22Rv1 (cell line): ENCODE measurements at regions not wholly inside any gene's neighbourhood (a gene's known extent, or its start where the extent isn't known, plus 50 kb on each side); places are given as distances from the start of the nearest gene placed in this dataset.
A peak's percentile ranks its signal among the peaks of the same experiment; 100 is the strongest.

Source experiments
- H3K27ac ChIP-seq: fragments of 450-650 bp; 2 replicates; pipeline ENCODE4 v1.5.1; 2017
- ZFX ChIP-seq: fragments of 450-650 bp; IDR thresholded peaks from 2 replicates; pipeline ENCODE4 v1.6.1; 2017; ENCODE audit warnings: antibody characterized with exemption, borderline replicate concordance
- TF ChIP-seq, protein P1 (sequence below): fragments of 450-650 bp; IDR thresholded peaks from 2 replicates; pipeline ENCODE4 v1.5.1; 2017; ENCODE audit warnings: mild to moderate bottlenecking

DNA sequence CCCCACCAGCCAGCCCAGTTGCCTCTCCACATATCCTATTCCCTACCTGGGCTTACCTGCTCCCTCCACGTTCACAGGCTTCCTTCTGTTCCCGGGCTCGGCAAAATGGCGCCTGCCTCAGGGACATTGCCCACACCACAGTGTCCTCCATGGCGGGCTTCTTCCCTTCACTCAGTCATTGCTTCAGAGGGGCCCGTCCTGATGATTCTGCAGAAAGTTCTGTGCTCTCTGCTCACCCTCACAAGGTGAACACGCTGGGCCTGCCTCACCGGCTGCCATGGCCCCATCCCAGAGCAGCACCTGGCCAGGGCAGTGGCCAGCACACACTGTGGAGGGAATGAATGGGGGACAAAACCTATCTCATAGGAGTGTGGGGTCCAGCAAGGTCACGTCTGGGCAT lies 313.0 kb downstream of the GADD45G start:
- no peak for TF ChIP-seq ZFX
- TF ChIP-seq, protein P1, sequence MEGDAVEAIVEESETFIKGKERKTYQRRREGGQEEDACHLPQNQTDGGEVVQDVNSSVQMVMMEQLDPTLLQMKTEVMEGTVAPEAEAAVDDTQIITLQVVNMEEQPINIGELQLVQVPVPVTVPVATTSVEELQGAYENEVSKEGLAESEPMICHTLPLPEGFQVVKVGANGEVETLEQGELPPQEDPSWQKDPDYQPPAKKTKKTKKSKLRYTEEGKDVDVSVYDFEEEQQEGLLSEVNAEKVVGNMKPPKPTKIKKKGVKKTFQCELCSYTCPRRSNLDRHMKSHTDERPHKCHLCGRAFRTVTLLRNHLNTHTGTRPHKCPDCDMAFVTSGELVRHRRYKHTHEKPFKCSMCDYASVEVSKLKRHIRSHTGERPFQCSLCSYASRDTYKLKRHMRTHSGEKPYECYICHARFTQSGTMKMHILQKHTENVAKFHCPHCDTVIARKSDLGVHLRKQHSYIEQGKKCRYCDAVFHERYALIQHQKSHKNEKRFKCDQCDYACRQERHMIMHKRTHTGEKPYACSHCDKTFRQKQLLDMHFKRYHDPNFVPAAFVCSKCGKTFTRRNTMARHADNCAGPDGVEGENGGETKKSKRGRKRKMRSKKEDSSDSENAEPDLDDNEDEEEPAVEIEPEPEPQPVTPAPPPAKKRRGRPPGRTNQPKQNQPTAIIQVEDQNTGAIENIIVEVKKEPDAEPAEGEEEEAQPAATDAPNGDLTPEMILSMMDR: no peak
- no peak overlapping the region for H3K27ac ChIP-seq

DNA sequence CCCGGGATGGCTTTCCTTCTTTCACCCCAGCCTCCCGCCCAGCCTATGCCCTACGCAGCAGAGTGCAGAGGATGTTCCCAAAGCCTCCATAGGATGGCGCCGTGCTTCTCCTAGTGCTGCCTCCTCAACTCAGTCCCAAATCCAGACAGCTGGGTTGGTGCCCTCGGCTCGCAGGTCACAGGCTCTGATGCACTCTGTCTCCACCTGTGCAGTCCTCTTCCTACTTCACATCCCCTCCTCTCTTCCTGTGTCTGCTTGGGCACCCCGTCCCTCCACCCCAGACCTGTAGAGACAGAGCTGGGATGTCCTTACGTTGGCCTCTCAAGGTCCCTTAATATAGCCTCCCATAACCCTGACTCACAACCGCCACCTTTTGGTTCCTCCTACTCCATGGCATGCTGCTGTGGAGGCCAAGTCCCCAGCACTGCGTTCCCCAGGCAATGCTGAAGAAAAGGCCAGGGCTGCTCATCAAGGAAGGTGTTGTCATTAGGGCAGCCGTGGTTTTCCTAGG lies 314.4 kb downstream of the GADD45G start:
- no peak overlapping the region for H3K27ac ChIP-seq
- TF ChIP-seq, protein P1: peak; percentile 68
- TF ChIP-seq ZFX: no peak

DNA sequence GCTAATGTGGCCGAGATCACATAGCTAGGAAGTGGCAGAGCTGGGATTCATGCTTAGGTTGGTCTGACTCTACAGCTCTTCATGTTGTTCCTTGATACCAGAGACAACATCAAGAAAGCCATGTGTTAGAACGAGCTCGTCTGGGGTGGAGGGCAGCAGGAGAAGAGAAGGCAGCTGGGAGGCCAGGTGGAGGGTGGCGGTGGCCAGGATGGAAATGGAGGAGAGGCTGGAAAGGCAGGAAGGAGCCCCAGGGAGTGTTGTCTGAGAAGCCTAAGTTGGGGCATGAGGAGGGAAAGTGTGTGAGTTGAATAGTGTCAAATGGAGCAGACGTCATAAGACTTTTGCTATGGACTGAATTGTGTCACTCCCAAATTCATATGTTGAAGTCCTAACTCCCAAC lies 315.3 kb downstream of the GADD45G start:
- TF ChIP-seq, protein P1: no peak
- no peak for TF ChIP-seq ZFX
- no peak overlapping the region for H3K27ac ChIP-seq

DNA sequence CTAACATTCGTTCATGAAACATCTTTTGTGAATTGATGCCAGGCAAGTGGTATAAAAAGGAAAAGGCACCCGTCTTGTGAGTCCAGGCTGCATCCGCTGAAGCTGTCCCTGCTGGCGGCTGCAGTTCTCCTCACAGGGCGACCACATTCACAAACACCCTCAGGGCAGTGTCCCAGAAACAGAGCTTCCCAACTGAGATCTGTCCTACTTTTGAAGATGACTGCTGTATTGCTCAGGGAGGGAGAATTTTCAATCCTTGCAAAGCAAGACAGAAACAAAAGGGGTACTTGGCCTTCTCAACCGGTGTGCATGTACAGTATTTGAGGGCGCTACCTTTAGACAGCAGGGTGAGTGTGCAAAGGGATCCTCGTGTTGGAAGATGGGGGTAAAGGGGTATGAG lies 316.1 kb downstream of the GADD45G start:
- TF ChIP-seq, protein P1: no peak
- TF ChIP-seq ZFX: no peak
- no peak overlapping the region for H3K27ac ChIP-seq

DNA sequence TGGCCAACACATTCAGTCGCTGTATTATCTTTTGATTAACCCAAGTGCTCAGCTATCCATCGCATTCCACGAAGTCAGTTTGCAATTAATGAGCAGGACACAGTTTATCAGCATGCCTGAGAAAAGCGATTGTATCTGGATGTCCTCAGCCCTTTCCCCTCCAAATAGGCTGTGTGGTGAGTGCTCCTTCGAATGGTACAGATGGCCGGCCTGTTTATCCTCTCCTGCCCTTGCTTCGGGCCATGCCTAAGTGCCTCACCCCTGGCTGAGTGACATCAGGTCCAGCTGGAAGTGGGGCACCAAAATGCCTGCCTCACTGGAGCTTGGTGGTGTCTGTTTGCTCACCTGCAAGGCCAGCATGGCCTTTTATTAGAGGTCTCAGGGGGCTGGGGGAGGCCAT lies 317.3 kb downstream of the GADD45G start:
- TF ChIP-seq, protein P1: no peak
- TF ChIP-seq ZFX: no peak
- H3K27ac ChIP-seq: no peak overlapping the region

DNA sequence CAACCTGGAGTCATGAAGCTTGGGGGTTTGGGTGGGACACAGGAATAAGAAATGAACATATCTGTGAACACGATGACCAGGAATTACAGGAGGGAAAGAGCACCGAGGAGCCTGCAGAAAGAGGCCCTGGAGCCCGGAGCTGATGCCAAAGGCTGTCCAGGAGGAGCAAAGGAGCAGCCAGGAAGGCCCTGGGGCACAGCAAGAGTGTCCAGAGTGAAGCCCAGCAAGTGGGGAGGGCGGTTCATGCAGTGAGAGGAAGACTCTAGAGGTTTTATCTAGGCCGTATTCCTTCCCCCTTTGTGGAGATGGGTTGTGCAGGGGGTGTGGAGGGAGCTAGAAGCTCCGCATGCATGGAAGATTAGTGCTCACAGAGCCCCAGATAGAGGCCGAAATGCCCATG lies 318.4 kb downstream of the GADD45G start:
- H3K27ac ChIP-seq: no peak overlapping the region
- no peak for TF ChIP-seq ZFX
- TF ChIP-seq, protein P1: no peak

DNA sequence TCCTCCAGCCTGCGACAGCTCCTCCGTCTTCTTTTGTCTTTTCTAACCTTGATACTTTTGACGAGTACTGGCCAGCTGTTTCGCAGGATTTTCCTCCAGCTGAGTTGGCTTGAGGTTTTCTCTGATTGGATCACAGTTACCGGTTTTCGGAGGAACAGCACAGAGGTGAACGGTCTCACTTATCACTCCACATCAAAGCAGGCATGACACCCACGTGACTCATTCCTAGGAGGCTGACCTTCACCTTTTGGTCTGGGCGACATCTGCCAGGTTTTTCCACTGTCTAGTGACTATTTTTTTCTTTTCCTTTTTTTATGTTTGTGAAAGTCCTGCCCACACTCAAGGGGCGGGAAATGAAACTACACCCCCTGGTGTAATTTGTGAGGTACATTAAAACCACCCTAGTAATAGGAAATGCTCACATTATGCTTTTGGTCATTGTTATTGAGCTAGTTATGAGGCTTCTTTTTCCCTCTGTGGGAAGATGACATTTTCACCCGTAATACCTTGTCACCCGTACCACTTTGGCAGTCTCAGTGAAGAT lies 319.2 kb downstream of the GADD45G start:
- TF ChIP-seq, protein P1: no peak
- no peak for TF ChIP-seq ZFX
- no peak overlapping the region for H3K27ac ChIP-seq
